HEK293 (cell line): ENCODE measurements at regions not wholly inside any gene's neighbourhood (a gene's known extent, or its start where the extent isn't known, plus 50 kb on each side); places are given as distances from the start of the nearest gene placed in this dataset.

ENCODE experiments used
- CTCF ChIA-PET: fragments of 350-600 bp; formaldehyde crosslinking; extraction: SDS; loops from one replicate; lab custom pipeline; 2021; ENCODE audit warnings: antibody characterized with exemption; lab: Yijun Ruan, JAX
- POLR2A ChIA-PET: fragments of 300-600 bp; formaldehyde crosslinking; extraction: SDS; loops from one replicate; lab custom pipeline; 2020; ENCODE audit warnings: antibody characterized with exemption, inconsistent platforms; lab: Yijun Ruan, JAX
- H3K27ac ChIP-seq: fragments of 200-500 bp; sonication (Bioruptor generic); 2 replicates; pipeline ENCODE4 v1.5.1; 2014; ENCODE audit warnings: low read depth, low read length, control low read depth, inconsistent platforms; ENCODE audit errors: extremely low read depth
- H3K36me3 ChIP-seq, 2 experiments: fragments of 200-500 bp in 1 of 2; sonication (Bioruptor generic) in 1 of 2; 1 replicate in 1 of 2; 2 replicates in 1 of 2; pipeline ENCODE4 v1.5.1; 2014 to 2017; ENCODE audit warnings: inconsistent platforms in 2 of 2, low read length in 2 of 2; ENCODE audit not compliant: control insufficient read depth in 2 of 2, insufficient read depth in 1 of 2
- H3K4me1 ChIP-seq: fragments of 200-500 bp; sonication (Bioruptor generic); 2 replicates; pipeline ENCODE4 v1.5.1; 2014; ENCODE audit warnings: mild to moderate bottlenecking, low read length, inconsistent platforms; ENCODE audit not compliant: control insufficient read depth, insufficient read depth
- H3K4me3 ChIP-seq: 2 replicates; pipeline ENCODE4 v1.5.1; 2011; ENCODE audit warnings: low read depth, mild to moderate bottlenecking, control low read depth, low read length, moderate library complexity
- H3K9me3 ChIP-seq: fragments of 200-500 bp; sonication (Bioruptor generic); 2 replicates; pipeline ENCODE4 v1.5.1; 2014; ENCODE audit warnings: low read depth, low read length, inconsistent platforms; ENCODE audit not compliant: control insufficient read depth, insufficient read depth
- EGR2 ChIP-seq: fragments of 450-650 bp; formaldehyde crosslinking; IDR thresholded peaks from 2 replicates; pipeline ENCODE4 v1.5.1; 2016; ENCODE audit warnings: low read depth, missing biosample characterization, missing genetic modification characterization
- ELK4 ChIP-seq: IDR thresholded peaks from 2 replicates; pipeline ENCODE4 v1.6.1; 2011; ENCODE audit warnings: mild to moderate bottlenecking, low read depth, low read length, borderline replicate concordance
- HIC1 ChIP-seq: fragments of 450-650 bp; formaldehyde crosslinking; IDR thresholded peaks from 2 replicates; pipeline ENCODE4 v1.5.1; 2016; ENCODE audit warnings: missing biosample characterization, missing genetic modification characterization
- KLF16 ChIP-seq: fragments of 450-650 bp; formaldehyde crosslinking; IDR thresholded peaks from 2 replicates; pipeline ENCODE4 v1.5.1; 2017; ENCODE audit warnings: missing biosample characterization, missing genetic modification characterization
- ZBTB48 ChIP-seq: fragments of 450-650 bp; formaldehyde crosslinking; IDR thresholded peaks from 2 replicates; pipeline ENCODE4 v1.5.1; 2016; ENCODE audit warnings: missing biosample characterization, missing genetic modification characterization
- ZNF10 ChIP-seq: fragments of 450-650 bp; formaldehyde crosslinking; IDR thresholded peaks from 2 replicates; pipeline ENCODE4 v1.5.1; 2017; ENCODE audit warnings: missing biosample characterization, missing genetic modification characterization
- ZNF138 ChIP-seq: fragments of 450-650 bp; formaldehyde crosslinking; IDR thresholded peaks from 2 replicates; pipeline ENCODE4 v1.5.1; 2016; ENCODE audit warnings: missing biosample characterization, missing genetic modification characterization, borderline replicate concordance
- ZNF140 ChIP-seq: fragments of 450-650 bp; formaldehyde crosslinking; IDR thresholded peaks from 2 replicates; pipeline ENCODE4 v1.5.1; 2016; ENCODE audit warnings: missing biosample characterization, missing genetic modification characterization
- ZNF148 ChIP-seq: fragments of 450-650 bp; formaldehyde crosslinking; IDR thresholded peaks from 2 replicates; pipeline ENCODE4 v1.5.0; 2017; ENCODE audit warnings: missing biosample characterization, missing genetic modification characterization, borderline replicate concordance
- ZNF184 ChIP-seq: fragments of 450-650 bp; IDR thresholded peaks from 2 replicates; pipeline ENCODE4 v1.5.1; 2018; ENCODE audit warnings: missing biosample characterization, mild to moderate bottlenecking, missing genetic modification characterization
- ZNF221 ChIP-seq: fragments of 450-650 bp; formaldehyde crosslinking; IDR thresholded peaks from 2 replicates; pipeline ENCODE4 v1.5.1; 2017; ENCODE audit warnings: missing biosample characterization, missing genetic modification characterization, borderline replicate concordance
- ZNF394 ChIP-seq: fragments of 450-650 bp; formaldehyde crosslinking; IDR thresholded peaks from 2 replicates; pipeline ENCODE4 v1.5.1; 2016; ENCODE audit warnings: missing biosample characterization, missing genetic modification characterization, mild to moderate bottlenecking, moderate library complexity, borderline replicate concordance
- ZNF488 ChIP-seq: fragments of 450-650 bp; formaldehyde crosslinking; IDR thresholded peaks from 2 replicates; pipeline ENCODE4 v1.5.1; 2016; ENCODE audit warnings: missing biosample characterization, missing genetic modification characterization
- ZNF555 ChIP-seq: fragments of 450-650 bp; formaldehyde crosslinking; conservative IDR thresholded peaks from 2 replicates; pipeline ENCODE4 v1.5.1; 2017; ENCODE audit warnings: missing biosample characterization, mild to moderate bottlenecking, missing genetic modification characterization, inconsistent platforms
- ZNF571 ChIP-seq: fragments of 450-650 bp; formaldehyde crosslinking; IDR thresholded peaks from 2 replicates; pipeline ENCODE4 v1.5.0; 2017; ENCODE audit warnings: missing biosample characterization, missing genetic modification characterization
- ZNF747 ChIP-seq: fragments of 450-650 bp; formaldehyde crosslinking; IDR thresholded peaks from 2 replicates; pipeline ENCODE4 v1.5.1; 2016; ENCODE audit warnings: missing biosample characterization, missing genetic modification characterization
- ZNF777 ChIP-seq: fragments of 450-650 bp; formaldehyde crosslinking; IDR thresholded peaks from 2 replicates; pipeline ENCODE4 v1.5.1; 2017; ENCODE audit warnings: missing biosample characterization, missing genetic modification characterization, borderline replicate concordance
- ZNF843 ChIP-seq: fragments of 450-650 bp; formaldehyde crosslinking; IDR thresholded peaks from 2 replicates; pipeline ENCODE4 v1.5.1; 2016; ENCODE audit warnings: missing biosample characterization, missing genetic modification characterization
- ZSCAN4 ChIP-seq: fragments of 450-650 bp; formaldehyde crosslinking; IDR thresholded peaks from 2 replicates; pipeline ENCODE4 v1.5.1; 2017; ENCODE audit warnings: missing biosample characterization, missing genetic modification characterization
- ZSCAN5A ChIP-seq: fragments of 450-650 bp; formaldehyde crosslinking; IDR thresholded peaks from 2 replicates; pipeline ENCODE4 v1.5.1; 2016; ENCODE audit warnings: missing biosample characterization, missing genetic modification characterization

GRCh38 chr13:111973605-111974340 lies 93.2 kb upstream of the SOX1 start:
- POLR2A ChIA-PET = no interaction called here
- Histone ChIP-seq H3K9me3 (no peaks in the 10 kb centered on the region), H3K4me1 (no peaks in the 10 kb centered on the region), H3K36me3 (no peaks in the 10 kb centered on the region), H3K27ac (no peak overlapping the region), H3K4me3 (no peak overlapping the region)
- CTCF ChIA-PET = no interaction called here
- TF ChIP-seq ZBTB48 (tag by site-specific recombination) = no peak
- no peak for TF ChIP-seq ZSCAN5A (tag by site-specific recombination)
- no peak for TF ChIP-seq ZNF488 (tag by site-specific recombination)
- TF ChIP-seq ZNF10 (tag by site-specific recombination) = no peak
- TF ChIP-seq ZNF140 (tag by site-specific recombination) = no peak
- TF ChIP-seq ZNF221 (tag by site-specific recombination) = no peak
- no peak for TF ChIP-seq ZNF777
- TF ChIP-seq ZSCAN4 = no peak
- no peak for TF ChIP-seq ZNF148
- no peak for TF ChIP-seq KLF16 (tag by site-specific recombination)
- no peak for TF ChIP-seq ZNF555 (tag by site-specific recombination)
- no peak for TF ChIP-seq ZNF184 (tag by site-specific recombination)
- TF ChIP-seq ZNF571 (tag by site-specific recombination) = no peak

- Histone ChIP-seq H3K36me3 (no peaks in the 10 kb centered on the region), H3K27ac (no peak overlapping the region), H3K9me3 (no peaks in the 10 kb centered on the region), H3K4me1 (no peaks in the 10 kb centered on the region), H3K4me3 (no peak overlapping the region)
- POLR2A ChIA-PET = no interaction called here
- CTCF ChIA-PET = no interaction called here
- no peak for TF ChIP-seq ZNF138 (tag by site-specific recombination)
- TF ChIP-seq ELK4 = no peak
- no peak for TF ChIP-seq ZNF747 (tag by site-specific recombination)
- no peak for TF ChIP-seq HIC1 (tag by site-specific recombination)
- no peak for TF ChIP-seq ZNF843 (tag by site-specific recombination)
- TF ChIP-seq ZNF394 = no peak
- TF ChIP-seq EGR2 (tag by site-specific recombination) = no peak
- no peak for TF ChIP-seq ZBTB48 (tag by site-specific recombination)
Measured at GRCh38 chr13:111974341-111974640, 92.7 kb upstream of the SOX1 start.
